HL-60 (cell line): ENCODE measurements at regions not wholly inside any gene's neighbourhood (a gene's known extent, or its start where the extent isn't known, plus 50 kb on each side); places are given as distances from the start of the nearest gene placed in this dataset.

Experiments used
- CTCF ChIP-seq: IDR thresholded peaks from one replicate; pipeline ENCODE4 v1.5.1; 2011; ENCODE audit warnings: low read length, control low read depth, inconsistent platforms; ENCODE audit not compliant: insufficient read depth
- POLR2AphosphoS5 ChIP-seq: IDR thresholded peaks from 2 replicates; pipeline ENCODE4 v1.6.1; 2012; ENCODE audit warnings: low read depth
- TF ChIP-seq, protein P1 (sequence below): IDR thresholded peaks from 2 replicates; pipeline ENCODE4 v1.6.1; 2012; ENCODE audit warnings: low read depth; ENCODE audit not compliant: insufficient replicate concordance

DNA sequence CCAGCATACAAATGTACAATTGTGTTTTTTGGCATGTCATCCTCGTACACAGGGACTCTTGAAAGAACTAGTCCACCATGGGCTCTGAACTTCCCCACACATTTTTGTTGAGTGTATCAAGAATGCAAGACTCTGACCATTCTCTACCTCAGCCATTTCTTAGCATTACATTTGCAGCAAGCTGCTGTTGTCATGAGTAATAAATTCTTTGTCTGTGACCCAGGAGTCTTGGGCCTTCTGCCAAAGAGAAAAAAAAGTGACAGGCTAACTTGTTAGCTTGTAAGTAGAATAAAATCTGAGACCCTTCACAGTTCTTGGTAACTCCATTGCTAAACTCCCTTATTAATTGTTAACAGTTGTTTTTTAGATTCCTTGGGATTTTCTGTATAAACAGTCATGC is 542.3 kb upstream of the MBL2 start:
- TF ChIP-seq, protein P1, sequence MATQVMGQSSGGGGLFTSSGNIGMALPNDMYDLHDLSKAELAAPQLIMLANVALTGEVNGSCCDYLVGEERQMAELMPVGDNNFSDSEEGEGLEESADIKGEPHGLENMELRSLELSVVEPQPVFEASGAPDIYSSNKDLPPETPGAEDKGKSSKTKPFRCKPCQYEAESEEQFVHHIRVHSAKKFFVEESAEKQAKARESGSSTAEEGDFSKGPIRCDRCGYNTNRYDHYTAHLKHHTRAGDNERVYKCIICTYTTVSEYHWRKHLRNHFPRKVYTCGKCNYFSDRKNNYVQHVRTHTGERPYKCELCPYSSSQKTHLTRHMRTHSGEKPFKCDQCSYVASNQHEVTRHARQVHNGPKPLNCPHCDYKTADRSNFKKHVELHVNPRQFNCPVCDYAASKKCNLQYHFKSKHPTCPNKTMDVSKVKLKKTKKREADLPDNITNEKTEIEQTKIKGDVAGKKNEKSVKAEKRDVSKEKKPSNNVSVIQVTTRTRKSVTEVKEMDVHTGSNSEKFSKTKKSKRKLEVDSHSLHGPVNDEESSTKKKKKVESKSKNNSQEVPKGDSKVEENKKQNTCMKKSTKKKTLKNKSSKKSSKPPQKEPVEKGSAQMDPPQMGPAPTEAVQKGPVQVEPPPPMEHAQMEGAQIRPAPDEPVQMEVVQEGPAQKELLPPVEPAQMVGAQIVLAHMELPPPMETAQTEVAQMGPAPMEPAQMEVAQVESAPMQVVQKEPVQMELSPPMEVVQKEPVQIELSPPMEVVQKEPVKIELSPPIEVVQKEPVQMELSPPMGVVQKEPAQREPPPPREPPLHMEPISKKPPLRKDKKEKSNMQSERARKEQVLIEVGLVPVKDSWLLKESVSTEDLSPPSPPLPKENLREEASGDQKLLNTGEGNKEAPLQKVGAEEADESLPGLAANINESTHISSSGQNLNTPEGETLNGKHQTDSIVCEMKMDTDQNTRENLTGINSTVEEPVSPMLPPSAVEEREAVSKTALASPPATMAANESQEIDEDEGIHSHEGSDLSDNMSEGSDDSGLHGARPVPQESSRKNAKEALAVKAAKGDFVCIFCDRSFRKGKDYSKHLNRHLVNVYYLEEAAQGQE, result no peak
- TF ChIP-seq POLR2AphosphoS5 (no peak), CTCF (no peak)
